Lung (tissue), 11 donors: ENCODE measurements at regions not wholly inside any gene's neighbourhood (a gene's known extent, or its start where the extent isn't known, plus 50 kb on each side); places are given as distances from the start of the nearest gene placed in this dataset.

Experiments
- ATAC-seq: fragments of 200-7000 bp; cut with Tn5 transposase; one replicate; pipeline ENCODE4 v1.9.1; 2020; ENCODE audit warnings: moderate number of reproducible peaks; ENCODE audit not compliant: insufficient read depth, low FRiP score
- DNase-seq, 3 donors: peaks; one replicate each; pipeline ENCODE4 v3.0.0-alpha.2; 2013 to 2017
- H3K27ac ChIP-seq, 2 donors: one replicate each; pipeline ENCODE4 v1.5.1; 2013; ENCODE audit warnings: mild to moderate bottlenecking in 2 of 2, moderate library complexity in 2 of 2, control low read depth in 1 of 2, inconsistent platforms in 1 of 2, low read depth in 1 of 2, low read length in 1 of 2
- H3K27me3 ChIP-seq, 3 donors: one replicate each; pipeline ENCODE4 v1.5.1; 2013; ENCODE audit warnings: low read length in 2 of 3; ENCODE audit not compliant: control insufficient read depth in 3 of 3, insufficient read depth in 3 of 3
- H3K36me3 ChIP-seq, 4 donors: one replicate each; pipeline ENCODE4 v1.5.1; 2013; ENCODE audit warnings: low read length in 4 of 4, mild to moderate bottlenecking in 1 of 4, moderate library complexity in 1 of 4; ENCODE audit not compliant: control insufficient read depth in 4 of 4, insufficient read depth in 4 of 4
- H3K4me1 ChIP-seq, 5 donors: one replicate each; pipeline ENCODE4 v1.5.1; 2013; ENCODE audit warnings: low read length in 5 of 5, mild to moderate bottlenecking in 2 of 5, moderate library complexity in 1 of 5; ENCODE audit not compliant: control insufficient read depth in 5 of 5, insufficient read depth in 5 of 5
- H3K4me3 ChIP-seq: one replicate; pipeline ENCODE4 v1.5.1; 2013; ENCODE audit warnings: mild to moderate bottlenecking, control low read depth, moderate library complexity
- H3K9ac ChIP-seq, 2 donors: one replicate each; pipeline ENCODE4 v1.5.1; 2013; ENCODE audit warnings: low read length in 2 of 2, control low read depth in 1 of 2; ENCODE audit not compliant: insufficient read depth in 1 of 2
- H3K9me3 ChIP-seq, 4 donors: one replicate each; pipeline ENCODE4 v1.5.1; 2013; ENCODE audit warnings: low read length in 3 of 4, mild to moderate bottlenecking in 1 of 4, moderate library complexity in 1 of 4; ENCODE audit not compliant: control insufficient read depth in 4 of 4, insufficient read depth in 3 of 4
- CTCF ChIP-seq: IDR thresholded peaks from 2 replicates; pipeline ENCODE4 v1.5.1; 2012; ENCODE audit warnings: mild to moderate bottlenecking; ENCODE audit errors: control extremely low read depth, extremely low read depth
- WGBS, 2 donors: extraction: QIAGEN DNeasy Blood & Tissue Kit; methylation state at CpG; one replicate each; pipeline ENCODE4 v1.1.7; 2013; 5-methylcytosine and 5-hydroxymethylcytosine counted together
- donor health status: control.
- donor health status: control.
- donor health status: Bipolar disorder and iron deficiency.
- donor health status: healthy.
- donor health status: DM: yes; HTN: yes; CAD: no.

GRCh38 chr14:101620821-101621785 lies 59.8 kb downstream of the DIO3 start:
- H3K9me3 ChIP-seq = no peaks in the 10 kb centered on the region
- no peak for TF ChIP-seq CTCF
- H3K9ac ChIP-seq = no peak overlapping the region
- H3K27ac ChIP-seq = no peak overlapping the region
- DNase-seq (no peak), ATAC-seq (no peak)
- H3K4me3 ChIP-seq = no peak overlapping the region
- H3K36me3 ChIP-seq = no peaks in the 10 kb centered on the region
- H3K4me1 ChIP-seq = no peaks in the 10 kb centered on the region
- H3K27me3 ChIP-seq = no peaks in the 10 kb centered on the region
- 89 to 94% methylated on average over 21 to 22 of the region's 22 CpGs for WGBS, 2 donors

- Histone ChIP-seq H3K9me3 (no peaks in the 10 kb centered on the region), H3K27me3 (no peaks in the 10 kb centered on the region), H3K36me3 (no peaks in the 10 kb centered on the region), H3K4me1 (no peaks in the 10 kb centered on the region), H3K4me3 (no peak overlapping the region), H3K27ac (no peak overlapping the region), H3K9ac (no peak overlapping the region)
- ATAC-seq (no peak), DNase-seq (no peak)
- 72 to 78% methylated on average over 18 of the region's 18 CpGs for WGBS, 2 donors
- TF ChIP-seq CTCF = no peak
These were observed 61.2 kb downstream of the DIO3 start for GRCh38 chr14:101622251-101623076.

- H3K36me3 ChIP-seq = no peaks in the 10 kb centered on the region
- no peak for TF ChIP-seq CTCF
- H3K9me3 ChIP-seq = no peaks in the 10 kb centered on the region
- ATAC-seq (no peak), DNase-seq (no peak)
- no peaks in the 10 kb centered on the region for H3K4me1 ChIP-seq
- H3K27me3 ChIP-seq = no peaks in the 10 kb centered on the region
- H3K4me3 ChIP-seq = no peak overlapping the region
- 88 to 90% methylated on average over 6 of the region's 6 CpGs for WGBS, 2 donors
- no peak overlapping the region for H3K27ac ChIP-seq
- H3K9ac ChIP-seq = no peak overlapping the region
These were observed 61.7 kb downstream of the DIO3 start for GRCh38 chr14:101623077-101623372.
